ENCODE measurements at regions not wholly inside any gene's neighbourhood (a gene's known extent, or its start where the extent isn't known, plus 50 kb on each side); places are given as distances from the start of the nearest gene placed in this dataset.

DNA sequence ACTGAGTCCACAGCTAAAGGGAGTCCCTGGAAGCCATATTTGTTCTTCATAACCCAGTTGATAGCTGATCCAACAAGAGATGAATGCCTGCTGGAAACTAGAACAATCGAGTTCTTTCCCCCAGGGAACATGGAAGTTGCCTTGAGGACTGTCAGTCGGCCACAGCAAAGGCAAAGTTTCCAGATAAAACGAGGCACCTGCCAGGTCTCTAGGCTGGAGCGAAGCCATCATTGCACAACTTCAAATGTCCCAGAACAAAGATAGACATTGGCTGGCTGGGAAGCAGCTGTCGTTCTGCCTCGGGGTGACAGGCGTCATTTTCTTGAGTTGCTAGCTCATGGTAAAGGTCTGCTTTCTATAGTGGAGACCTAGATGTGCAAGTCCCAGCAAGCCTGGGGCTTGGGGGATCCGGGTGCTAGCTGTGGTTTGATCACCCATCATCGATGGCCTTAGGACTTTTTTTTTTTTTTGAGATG, 184.4 kb upstream of the ZNF217 start:
- no peak for TF ChIP-seq CTCF (IDR thresholded peaks at IDR 0.05)
- TF ChIP-seq POLR2A (IDR thresholded peaks at IDR 0.05), result no peak
